ENCODE measurements at regions not wholly inside any gene's neighbourhood (a gene's known extent, or its start where the extent isn't known, plus 50 kb on each side); places are given as distances from the start of the nearest gene placed in this dataset.

GRCh38 chr7:20554072-20554471 lies 61.4 kb upstream of the ABCB5 start:
- Histone ChIP-seq H3K27ac (ENCODE audit: low read depth, low read length) (no peak overlapping the region), H3K27me3 (ENCODE audit: control insufficient read depth, insufficient read depth, low read length) (no peaks in the 10 kb centered on the region), H3K9me3 (ENCODE audit: control insufficient read depth, insufficient read depth, low read length) (no peaks in the 10 kb centered on the region; the same call in 1 of the 2 replicates), H3K4me3 (ENCODE audit: low read depth, low read length) (no peak overlapping the region)
- CTCF ChIA-PET, result no interaction called here
- POLR2A ChIA-PET, result interaction anchor here (0.6 kb wide), 1 partner anchor 13 kb away, joined by 3 read pairs; no protein-coding TSS in a partner anchor
- no peak for TF ChIP-seq CTCF (IDR thresholded peaks at IDR 0.05; ENCODE audit: low read depth, low read length)
- no peak for DNase-seq (ENCODE audit: low read depth, low spot score)

- no peak for DNase-seq (ENCODE audit: low read depth, low spot score)
- no peak for TF ChIP-seq CTCF (IDR thresholded peaks at IDR 0.05; ENCODE audit: low read depth, low read length)
- ChIA-PET POLR2A (no interaction called here), CTCF (no interaction called here)
- no peak overlapping the region for H3K27ac ChIP-seq (ENCODE audit: low read depth, low read length)
- no peak overlapping the region for H3K4me3 ChIP-seq (ENCODE audit: low read depth, low read length)
- H3K27me3 ChIP-seq (ENCODE audit: control insufficient read depth, insufficient read depth, low read length), result no peaks in the 10 kb centered on the region
- H3K9me3 ChIP-seq (ENCODE audit: control insufficient read depth, insufficient read depth, low read length), result peaks cover 15% of the 10 kb centered on the region; the same call in 1 of the 2 replicates
Measured at GRCh38 chr7:20556091-20556490, 59.4 kb upstream of the ABCB5 start.

DNA sequence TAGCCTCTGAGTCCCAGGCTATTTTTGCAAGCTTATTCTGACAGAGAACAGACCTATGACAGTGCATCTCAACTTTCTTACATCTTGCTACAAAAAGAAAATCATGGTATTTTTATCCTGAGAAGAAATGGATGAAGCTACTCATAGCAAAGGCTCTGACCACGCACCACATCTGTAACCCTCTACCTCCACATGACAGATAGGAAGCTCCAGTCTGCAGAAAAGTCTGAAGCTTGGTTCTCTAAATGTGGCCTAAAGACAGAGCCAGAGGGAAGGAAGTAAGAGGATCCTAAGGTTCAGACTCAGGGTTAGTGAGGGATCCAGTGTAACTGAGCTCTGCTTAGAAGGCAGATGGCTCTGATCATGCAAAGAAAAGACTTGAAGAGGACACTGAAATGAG lies 58.4 kb upstream of the ABCB5 start:
- ChIA-PET POLR2A (no interaction called here), CTCF (no interaction called here)
- Histone ChIP-seq H3K27me3 (ENCODE audit: control insufficient read depth, insufficient read depth, low read length) (no peaks in the 10 kb centered on the region), H3K9me3 (ENCODE audit: control insufficient read depth, insufficient read depth, low read length) (peaks cover 15% of the 10 kb centered on the region; the same call in 1 of the 2 replicates), H3K4me3 (ENCODE audit: low read depth, low read length) (no peak overlapping the region), H3K27ac (ENCODE audit: low read depth, low read length) (no peak overlapping the region)
- TF ChIP-seq CTCF (IDR thresholded peaks at IDR 0.05; ENCODE audit: low read depth, low read length), result no peak
- DNase-seq (ENCODE audit: low read depth, low spot score), result no peak

DNA sequence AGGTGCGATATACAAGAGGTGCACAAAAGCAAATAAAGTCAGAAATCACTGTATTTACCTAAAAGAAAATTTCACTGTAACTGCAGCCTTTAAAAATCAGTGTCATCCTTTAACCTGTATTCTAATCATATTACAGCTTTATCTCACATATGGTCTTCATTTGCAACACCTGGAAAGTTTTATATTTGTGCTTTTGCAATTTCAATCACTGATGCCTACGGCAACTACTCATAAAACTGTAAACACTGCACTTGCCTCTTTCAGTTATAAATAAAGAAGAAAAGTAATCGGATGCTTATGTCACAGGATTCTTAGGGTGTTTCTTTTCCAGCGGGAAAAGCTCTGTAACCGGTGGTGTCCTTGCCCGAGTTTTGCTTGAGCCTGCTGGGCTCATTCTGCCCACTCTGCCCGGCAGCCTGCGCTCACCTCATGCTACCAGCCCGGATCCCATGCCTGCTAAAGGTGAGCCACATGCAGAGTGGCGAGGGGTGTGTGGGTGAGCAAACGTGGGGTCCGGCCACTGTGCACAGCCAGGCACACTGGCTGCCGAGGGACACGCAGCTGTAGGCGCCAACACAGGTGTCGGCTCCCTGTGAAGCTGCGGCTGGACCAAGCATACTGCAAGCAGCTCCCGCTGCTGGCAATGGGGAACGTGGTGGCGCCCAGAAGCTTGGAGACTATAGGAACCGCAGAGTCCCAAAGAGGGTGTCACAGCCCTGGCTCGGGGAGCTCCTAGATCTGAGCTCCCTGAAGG lies 56.3 kb upstream of the ABCB5 start:
- H3K4me3 ChIP-seq (ENCODE audit: low read depth, low read length), result no peak overlapping the region
- H3K9me3 ChIP-seq (ENCODE audit: control insufficient read depth, insufficient read depth, low read length), result peaks cover 15% of the 10 kb centered on the region; the same call in 1 of the 2 replicates
- no peaks in the 10 kb centered on the region for H3K27me3 ChIP-seq (ENCODE audit: control insufficient read depth, insufficient read depth, low read length)
- CTCF ChIA-PET, result no interaction called here
- no peak for DNase-seq (ENCODE audit: low read depth, low spot score)
- TF ChIP-seq CTCF (IDR thresholded peaks at IDR 0.05; ENCODE audit: low read depth, low read length), result no peak
- POLR2A ChIA-PET, result no interaction called here
- no peak overlapping the region for H3K27ac ChIP-seq (ENCODE audit: low read depth, low read length)

GRCh38 chr7:20559883-20560282 lies 55.6 kb upstream of the ABCB5 start:
- no peak for DNase-seq (ENCODE audit: low read depth, low spot score)
- CTCF ChIA-PET, result no interaction called here
- POLR2A ChIA-PET, result no interaction called here
- H3K4me3 ChIP-seq (ENCODE audit: low read depth, low read length), result no peak overlapping the region
- peaks cover 15% of the 10 kb centered on the region; the same call in 1 of the 2 replicates for H3K9me3 ChIP-seq (ENCODE audit: control insufficient read depth, insufficient read depth, low read length)
- H3K27ac ChIP-seq (ENCODE audit: low read depth, low read length), result no peak overlapping the region
- no peak for TF ChIP-seq CTCF (IDR thresholded peaks at IDR 0.05; ENCODE audit: low read depth, low read length)
- no peaks in the 10 kb centered on the region for H3K27me3 ChIP-seq (ENCODE audit: control insufficient read depth, insufficient read depth, low read length)

Measured in AG04450 (cell line).